ENCODE measurements at regions not wholly inside any gene's neighbourhood (a gene's known extent, or its start where the extent isn't known, plus 50 kb on each side); places are given as distances from the start of the nearest gene placed in this dataset.
"Not testable (repeated sequence)": the region's sequence is repeated elsewhere in the genome, so short reads cannot be mapped to it uniquely, and the experiment has no call there.

GRCh38 chr18:14460364-14460763, 83.0 kb downstream of the POTEC start:
- H3K9me3 Mint-ChIP-seq (ENCODE audit: low read depth, unreplicated experiment): peaks cover 13% of the 10 kb centered on the region
- BruUV-seq (replicated peaks); H3K4me3 Mint-ChIP-seq (ENCODE audit: low read depth, unreplicated experiment); H3K27me3 Mint-ChIP-seq (ENCODE audit: unreplicated experiment); H3K27ac Mint-ChIP-seq (ENCODE audit: unreplicated experiment); H3K4me1 Mint-ChIP-seq (ENCODE audit: low read depth, unreplicated experiment); intact Hi-C loops (cut with micrococcal nuclease; ENCODE audit: unreplicated experiment); H3K36me3 Mint-ChIP-seq (ENCODE audit: insufficient read depth, unreplicated experiment); CTCF ChIA-PET; DNase-seq: not testable (repeated sequence)

- BruUV-seq (replicated peaks); H3K36me3 Mint-ChIP-seq (ENCODE audit: insufficient read depth, unreplicated experiment): not testable (repeated sequence)
- H3K9me3 Mint-ChIP-seq (ENCODE audit: low read depth, unreplicated experiment): peaks cover 13% of the 10 kb centered on the region
Observed at GRCh38 chr18:14459826-14460225, 83.6 kb downstream of the POTEC start.

GRCh38 chr18:14458009-14458945, 85.1 kb downstream of the POTEC start:
- peak; percentile 32 for TF ChIP-seq CTCF (IDR thresholded peaks at IDR 0.05; ENCODE audit: unreplicated experiment)
- peak; percentile 41 for DNase-seq
- H3K4me3 Mint-ChIP-seq (ENCODE audit: low read depth, unreplicated experiment); intact Hi-C loops (cut with micrococcal nuclease; ENCODE audit: unreplicated experiment); BruUV-seq (replicated peaks); H3K27me3 Mint-ChIP-seq (ENCODE audit: unreplicated experiment); H3K9me3 Mint-ChIP-seq (ENCODE audit: low read depth, unreplicated experiment); H3K4me1 Mint-ChIP-seq (ENCODE audit: low read depth, unreplicated experiment); H3K27ac Mint-ChIP-seq (ENCODE audit: unreplicated experiment); CTCF ChIA-PET; H3K36me3 Mint-ChIP-seq (ENCODE audit: insufficient read depth, unreplicated experiment): not testable (repeated sequence)

More at GRCh38 chr18:14459826-14460225, 83.6 kb downstream of the POTEC start:
- intact Hi-C loops (cut with micrococcal nuclease; ENCODE audit: unreplicated experiment); DNase-seq; H3K4me3 Mint-ChIP-seq (ENCODE audit: low read depth, unreplicated experiment); H3K27me3 Mint-ChIP-seq (ENCODE audit: unreplicated experiment); H3K27ac Mint-ChIP-seq (ENCODE audit: unreplicated experiment); H3K4me1 Mint-ChIP-seq (ENCODE audit: low read depth, unreplicated experiment); CTCF ChIA-PET: not testable (repeated sequence)

GRCh38 chr18:14450637-14451009, 92.8 kb downstream of the POTEC start:
- CTCF ChIA-PET; H3K9me3 Mint-ChIP-seq (ENCODE audit: low read depth, unreplicated experiment); H3K36me3 Mint-ChIP-seq (ENCODE audit: insufficient read depth, unreplicated experiment); DNase-seq; H3K27ac Mint-ChIP-seq (ENCODE audit: unreplicated experiment); H3K27me3 Mint-ChIP-seq (ENCODE audit: unreplicated experiment); H3K4me3 Mint-ChIP-seq (ENCODE audit: low read depth, unreplicated experiment); intact Hi-C loops (cut with micrococcal nuclease; ENCODE audit: unreplicated experiment); H3K4me1 Mint-ChIP-seq (ENCODE audit: low read depth, unreplicated experiment); BruUV-seq (replicated peaks): not testable (repeated sequence)

- H3K4me3 Mint-ChIP-seq (ENCODE audit: low read depth, unreplicated experiment); H3K27me3 Mint-ChIP-seq (ENCODE audit: unreplicated experiment); DNase-seq; H3K4me1 Mint-ChIP-seq (ENCODE audit: low read depth, unreplicated experiment); intact Hi-C loops (cut with micrococcal nuclease; ENCODE audit: unreplicated experiment); H3K9me3 Mint-ChIP-seq (ENCODE audit: low read depth, unreplicated experiment); BruUV-seq (replicated peaks); H3K27ac Mint-ChIP-seq (ENCODE audit: unreplicated experiment); CTCF ChIA-PET; H3K36me3 Mint-ChIP-seq (ENCODE audit: insufficient read depth, unreplicated experiment): not testable (repeated sequence)
Observed at GRCh38 chr18:14449995-14450636, 93.3 kb downstream of the POTEC start.

- H3K36me3 Mint-ChIP-seq (ENCODE audit: insufficient read depth, unreplicated experiment); intact Hi-C loops (cut with micrococcal nuclease; ENCODE audit: unreplicated experiment); BruUV-seq (replicated peaks); H3K9me3 Mint-ChIP-seq (ENCODE audit: low read depth, unreplicated experiment); H3K27me3 Mint-ChIP-seq (ENCODE audit: unreplicated experiment); H3K4me1 Mint-ChIP-seq (ENCODE audit: low read depth, unreplicated experiment); H3K27ac Mint-ChIP-seq (ENCODE audit: unreplicated experiment); DNase-seq; H3K4me3 Mint-ChIP-seq (ENCODE audit: low read depth, unreplicated experiment); CTCF ChIA-PET: not testable (repeated sequence)
Observed at GRCh38 chr18:14449062-14449461, 94.3 kb downstream of the POTEC start.

- H3K36me3 Mint-ChIP-seq (ENCODE audit: insufficient read depth, unreplicated experiment); BruUV-seq (replicated peaks); H3K27me3 Mint-ChIP-seq (ENCODE audit: unreplicated experiment); CTCF ChIA-PET; intact Hi-C loops (cut with micrococcal nuclease; ENCODE audit: unreplicated experiment); DNase-seq; H3K27ac Mint-ChIP-seq (ENCODE audit: unreplicated experiment); H3K4me1 Mint-ChIP-seq (ENCODE audit: low read depth, unreplicated experiment); H3K4me3 Mint-ChIP-seq (ENCODE audit: low read depth, unreplicated experiment); H3K9me3 Mint-ChIP-seq (ENCODE audit: low read depth, unreplicated experiment): not testable (repeated sequence)
Observed at GRCh38 chr18:14447715-14448114, 95.7 kb downstream of the POTEC start.

GRCh38 chr18:14435460-14435859, 107.9 kb downstream of the POTEC start:
- CTCF ChIA-PET; intact Hi-C loops (cut with micrococcal nuclease; ENCODE audit: unreplicated experiment); BruUV-seq (replicated peaks); H3K9me3 Mint-ChIP-seq (ENCODE audit: low read depth, unreplicated experiment); H3K27ac Mint-ChIP-seq (ENCODE audit: unreplicated experiment); H3K4me3 Mint-ChIP-seq (ENCODE audit: low read depth, unreplicated experiment); H3K36me3 Mint-ChIP-seq (ENCODE audit: insufficient read depth, unreplicated experiment); H3K4me1 Mint-ChIP-seq (ENCODE audit: low read depth, unreplicated experiment); DNase-seq; H3K27me3 Mint-ChIP-seq (ENCODE audit: unreplicated experiment): not testable (repeated sequence)

- H3K27ac Mint-ChIP-seq (ENCODE audit: unreplicated experiment); H3K27me3 Mint-ChIP-seq (ENCODE audit: unreplicated experiment); CTCF ChIA-PET; H3K9me3 Mint-ChIP-seq (ENCODE audit: low read depth, unreplicated experiment); H3K4me1 Mint-ChIP-seq (ENCODE audit: low read depth, unreplicated experiment); intact Hi-C loops (cut with micrococcal nuclease; ENCODE audit: unreplicated experiment); DNase-seq; H3K36me3 Mint-ChIP-seq (ENCODE audit: insufficient read depth, unreplicated experiment); H3K4me3 Mint-ChIP-seq (ENCODE audit: low read depth, unreplicated experiment); BruUV-seq (replicated peaks): not testable (repeated sequence)
Observed at GRCh38 chr18:14432371-14432770, 111.0 kb downstream of the POTEC start.

All from Calu3 (cell line).